ENCODE measurements at regions not wholly inside any gene's neighbourhood (a gene's known extent, or its start where the extent isn't known, plus 50 kb on each side); places are given as distances from the start of the nearest gene placed in this dataset.

- no peak overlapping the region for H3K4me3 ChIP-seq (ENCODE audit: low read length)
- DNase-seq (ENCODE audit: low read depth) = no peak
- TF ChIP-seq, protein P1, sequence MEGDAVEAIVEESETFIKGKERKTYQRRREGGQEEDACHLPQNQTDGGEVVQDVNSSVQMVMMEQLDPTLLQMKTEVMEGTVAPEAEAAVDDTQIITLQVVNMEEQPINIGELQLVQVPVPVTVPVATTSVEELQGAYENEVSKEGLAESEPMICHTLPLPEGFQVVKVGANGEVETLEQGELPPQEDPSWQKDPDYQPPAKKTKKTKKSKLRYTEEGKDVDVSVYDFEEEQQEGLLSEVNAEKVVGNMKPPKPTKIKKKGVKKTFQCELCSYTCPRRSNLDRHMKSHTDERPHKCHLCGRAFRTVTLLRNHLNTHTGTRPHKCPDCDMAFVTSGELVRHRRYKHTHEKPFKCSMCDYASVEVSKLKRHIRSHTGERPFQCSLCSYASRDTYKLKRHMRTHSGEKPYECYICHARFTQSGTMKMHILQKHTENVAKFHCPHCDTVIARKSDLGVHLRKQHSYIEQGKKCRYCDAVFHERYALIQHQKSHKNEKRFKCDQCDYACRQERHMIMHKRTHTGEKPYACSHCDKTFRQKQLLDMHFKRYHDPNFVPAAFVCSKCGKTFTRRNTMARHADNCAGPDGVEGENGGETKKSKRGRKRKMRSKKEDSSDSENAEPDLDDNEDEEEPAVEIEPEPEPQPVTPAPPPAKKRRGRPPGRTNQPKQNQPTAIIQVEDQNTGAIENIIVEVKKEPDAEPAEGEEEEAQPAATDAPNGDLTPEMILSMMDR (conservative IDR thresholded peaks at IDR 0.05; ENCODE audit: low read depth, low read length) = no peak
Observed at GRCh38 chr3:115341208-115341607, 194.1 kb upstream of the ZBTB20 start.

- DNase-seq (ENCODE audit: low read depth) = no peak
- TF ChIP-seq, protein P1 (conservative IDR thresholded peaks at IDR 0.05; ENCODE audit: low read depth, low read length) = no peak
- H3K4me3 ChIP-seq (ENCODE audit: low read length) = no peak overlapping the region
Observed at GRCh38 chr3:115347737-115348136, 200.6 kb upstream of the ZBTB20 start.

- no peak overlapping the region for H3K4me3 ChIP-seq (ENCODE audit: low read length)
- TF ChIP-seq, protein P1 (conservative IDR thresholded peaks at IDR 0.05; ENCODE audit: low read depth, low read length) = no peak
- DNase-seq (ENCODE audit: low read depth) = no peak
Observed at GRCh38 chr3:115348412-115348811, 201.3 kb upstream of the ZBTB20 start.

DNA sequence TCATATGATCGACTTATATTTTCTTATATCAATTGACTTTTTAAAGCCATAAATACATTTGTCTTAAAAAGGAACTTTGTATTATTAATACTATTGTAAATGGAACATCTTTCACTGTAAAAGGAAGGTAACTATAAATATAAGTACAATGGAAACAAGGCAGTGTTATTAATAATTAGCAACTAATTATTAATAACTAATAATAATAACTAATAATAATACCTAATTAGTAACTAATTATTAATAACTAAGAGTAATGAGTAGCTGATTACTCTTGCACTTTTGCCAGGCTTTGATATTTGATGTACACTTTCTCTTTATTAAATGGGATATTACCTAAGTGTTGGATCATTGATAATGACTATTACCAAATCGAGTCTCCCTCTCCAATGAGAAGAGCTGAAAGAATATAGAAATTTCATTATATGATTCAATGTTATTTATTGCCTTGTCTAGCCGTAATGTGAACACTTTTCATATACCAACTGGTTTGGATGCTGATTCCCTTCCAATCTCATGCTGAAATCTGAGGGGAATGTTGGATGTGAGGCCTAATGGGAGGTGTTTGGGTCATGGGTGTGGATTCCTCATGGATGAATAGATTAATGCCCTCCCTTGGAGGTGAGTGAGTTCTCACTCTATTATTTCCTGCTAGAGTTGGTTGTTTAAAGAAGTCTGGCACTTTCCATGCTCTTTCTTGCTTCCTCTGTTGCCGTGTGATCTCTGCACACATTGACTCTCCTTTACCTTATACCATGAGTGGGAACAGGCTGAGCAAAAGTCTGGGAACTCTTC, 202.1 kb upstream of the ZBTB20 start:
- no peak overlapping the region for H3K4me3 ChIP-seq (ENCODE audit: low read length)
- TF ChIP-seq, protein P1 (conservative IDR thresholded peaks at IDR 0.05; ENCODE audit: low read depth, low read length) = no peak
- no peak for DNase-seq (ENCODE audit: low read depth)

- TF ChIP-seq, protein P1 (conservative IDR thresholded peaks at IDR 0.05; ENCODE audit: low read depth, low read length) = no peak
- no peak for DNase-seq (ENCODE audit: low read depth)
- H3K4me3 ChIP-seq (ENCODE audit: low read length) = no peak overlapping the region
Observed at GRCh38 chr3:115350606-115351005, 203.5 kb upstream of the ZBTB20 start.

- DNase-seq (ENCODE audit: low read depth) = no peak
- TF ChIP-seq, protein P1 (conservative IDR thresholded peaks at IDR 0.05; ENCODE audit: low read depth, low read length) = no peak
Observed at GRCh38 chr3:115351193-115351592, 204.1 kb upstream of the ZBTB20 start.

GRCh38 chr3:115354010-115354409, 206.9 kb upstream of the ZBTB20 start:
- TF ChIP-seq, protein P1 (conservative IDR thresholded peaks at IDR 0.05; ENCODE audit: low read depth, low read length) = no peak
- DNase-seq (ENCODE audit: low read depth) = no peak

More at GRCh38 chr3:115351193-115351592, 204.1 kb upstream of the ZBTB20 start:
- no peak overlapping the region for H3K4me3 ChIP-seq (ENCODE audit: low read length)

More at GRCh38 chr3:115354010-115354409, 206.9 kb upstream of the ZBTB20 start:
- H3K4me3 ChIP-seq (ENCODE audit: low read length) = no peak overlapping the region
